Karpas-422 (cell line): ENCODE measurements at regions not wholly inside any gene's neighbourhood (a gene's known extent, or its start where the extent isn't known, plus 50 kb on each side); places are given as distances from the start of the nearest gene placed in this dataset.

Source experiments
- DNase-seq: peaks from one replicate; pipeline ENCODE4 v3.0.0-alpha.2; 2015
- H2AFZ ChIP-seq: fragments of 200-600 bp; sonication (generic); 2 replicates; pipeline ENCODE4 v1.6.1; 2014; ENCODE audit warnings: antibody characterized with exemption, low read length, mixed read lengths
- H3K27ac ChIP-seq: fragments of 200-600 bp; sonication (generic); 2 replicates; pipeline ENCODE4 v1.5.1; 2014; ENCODE audit warnings: mild to moderate bottlenecking, low read length, moderate library complexity
- H3K27me3 ChIP-seq: fragments of 200-600 bp; sonication (generic); 2 replicates; pipeline ENCODE4 v1.6.1; 2014; ENCODE audit warnings: low read length, mixed read lengths
- H3K36me3 ChIP-seq: fragments of 200-600 bp; sonication (generic); 2 replicates; pipeline ENCODE4 v1.6.1; 2014; ENCODE audit warnings: low read length, mixed read lengths; ENCODE audit not compliant: insufficient read depth
- H3K4me1 ChIP-seq: fragments of 200-600 bp; sonication (generic); 2 replicates; pipeline ENCODE4 v1.6.1; 2014; ENCODE audit warnings: mild to moderate bottlenecking, low read length, mixed read lengths
- H3K4me2 ChIP-seq: fragments of 200-600 bp; sonication (generic); 2 replicates; pipeline ENCODE4 v1.6.1; 2014; ENCODE audit warnings: low read length, low read depth, mild to moderate bottlenecking; ENCODE audit not compliant: poor library complexity, severe bottlenecking
- H3K4me3 ChIP-seq: fragments of 200-600 bp; sonication (generic); 2 replicates; pipeline ENCODE4 v1.5.1; 2014; ENCODE audit warnings: mild to moderate bottlenecking, antibody characterized with exemption, low read length, mixed read lengths
- H3K79me2 ChIP-seq: fragments of 200-600 bp; sonication (generic); 2 replicates; pipeline ENCODE4 v1.6.1; 2014; ENCODE audit warnings: mild to moderate bottlenecking, low read length, mixed read lengths
- H3K9ac ChIP-seq: fragments of 200-600 bp; sonication (generic); 2 replicates; pipeline ENCODE4 v1.6.0; 2014; ENCODE audit warnings: low read length
- H3K9me2 ChIP-seq: fragments of 200-600 bp; sonication (generic), shearing (Covaris generic); replicated peaks from 2 replicates; pipeline ENCODE4 v1.6.0; 2014; ENCODE audit warnings: mild to moderate bottlenecking, low read length, moderate library complexity; ENCODE audit not compliant: insufficient read depth
- H3K9me3 ChIP-seq: fragments of 300-700, 200-600 bp; sonication (generic); 2 replicates; pipeline ENCODE4 v1.6.1; 2014; ENCODE audit warnings: low read length, mixed read lengths
- H4K20me1 ChIP-seq: fragments of 200-600 bp; sonication (generic); 2 replicates; pipeline ENCODE4 v1.6.1; 2014; ENCODE audit warnings: mild to moderate bottlenecking, antibody characterized with exemption, low read length, low read depth; ENCODE audit not compliant: insufficient read depth

- no peak for DNase-seq
- no peaks in the 10 kb centered on the region for H3K36me3 ChIP-seq
- H2AFZ ChIP-seq: no peak overlapping the region
- H3K9me3 ChIP-seq: no peaks in the 10 kb centered on the region
- no peaks in the 10 kb centered on the region for H4K20me1 ChIP-seq
- no peak overlapping the region for H3K9ac ChIP-seq
- H3K27ac ChIP-seq: no peak overlapping the region
- H3K4me2 ChIP-seq: no peak overlapping the region
- no peaks in the 10 kb centered on the region for H3K79me2 ChIP-seq
- no peak overlapping the region for H3K4me3 ChIP-seq
- no peaks in the 10 kb centered on the region for H3K27me3 ChIP-seq
- no peaks in the 10 kb centered on the region for H3K4me1 ChIP-seq
- no peaks in the 10 kb centered on the region for H3K9me2 ChIP-seq
Observed at GRCh38 chr5:34583167-34583566, 73.0 kb upstream of the RAI14 start.

GRCh38 chr5:34584165-34584564 is 72.0 kb upstream of the RAI14 start:
- H3K4me3 ChIP-seq: no peak overlapping the region
- H3K4me1 ChIP-seq: no peaks in the 10 kb centered on the region
- H3K27me3 ChIP-seq: no peaks in the 10 kb centered on the region
- no peak overlapping the region for H3K9ac ChIP-seq
- no peak overlapping the region for H3K27ac ChIP-seq
- no peak overlapping the region for H3K4me2 ChIP-seq
- no peaks in the 10 kb centered on the region for H3K36me3 ChIP-seq
- H3K79me2 ChIP-seq: no peaks in the 10 kb centered on the region
- H2AFZ ChIP-seq: no peak overlapping the region
- no peak for DNase-seq
- no peaks in the 10 kb centered on the region for H3K9me2 ChIP-seq
- no peaks in the 10 kb centered on the region for H4K20me1 ChIP-seq
- no peaks in the 10 kb centered on the region for H3K9me3 ChIP-seq

DNA sequence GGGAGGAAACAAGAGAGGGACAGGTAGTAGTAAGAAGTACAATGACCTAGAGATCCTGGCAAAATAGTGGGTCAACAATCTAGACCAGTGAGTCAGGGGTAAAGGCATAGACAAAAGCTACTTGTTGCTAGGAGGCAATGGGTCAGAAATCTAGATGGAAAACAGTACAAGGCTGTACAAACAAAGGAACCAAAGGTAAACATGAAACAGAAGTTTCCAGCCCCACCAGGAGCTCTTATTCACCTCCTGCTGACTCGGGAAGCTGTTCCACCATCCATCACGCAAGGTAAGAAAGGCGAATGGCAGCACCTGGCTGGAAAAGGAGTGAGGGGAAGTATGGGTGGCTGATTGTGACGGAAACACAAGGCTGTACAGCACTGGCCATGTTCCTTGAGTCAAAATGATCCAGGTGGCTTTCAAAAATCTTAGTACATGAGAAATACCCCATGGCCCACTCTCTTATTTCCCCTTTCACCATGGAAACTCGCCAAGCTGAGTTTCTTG is 70.5 kb upstream of the RAI14 start:
- H3K27ac ChIP-seq: no peak overlapping the region
- no peak for DNase-seq
- no peak overlapping the region for H3K9ac ChIP-seq

DNA sequence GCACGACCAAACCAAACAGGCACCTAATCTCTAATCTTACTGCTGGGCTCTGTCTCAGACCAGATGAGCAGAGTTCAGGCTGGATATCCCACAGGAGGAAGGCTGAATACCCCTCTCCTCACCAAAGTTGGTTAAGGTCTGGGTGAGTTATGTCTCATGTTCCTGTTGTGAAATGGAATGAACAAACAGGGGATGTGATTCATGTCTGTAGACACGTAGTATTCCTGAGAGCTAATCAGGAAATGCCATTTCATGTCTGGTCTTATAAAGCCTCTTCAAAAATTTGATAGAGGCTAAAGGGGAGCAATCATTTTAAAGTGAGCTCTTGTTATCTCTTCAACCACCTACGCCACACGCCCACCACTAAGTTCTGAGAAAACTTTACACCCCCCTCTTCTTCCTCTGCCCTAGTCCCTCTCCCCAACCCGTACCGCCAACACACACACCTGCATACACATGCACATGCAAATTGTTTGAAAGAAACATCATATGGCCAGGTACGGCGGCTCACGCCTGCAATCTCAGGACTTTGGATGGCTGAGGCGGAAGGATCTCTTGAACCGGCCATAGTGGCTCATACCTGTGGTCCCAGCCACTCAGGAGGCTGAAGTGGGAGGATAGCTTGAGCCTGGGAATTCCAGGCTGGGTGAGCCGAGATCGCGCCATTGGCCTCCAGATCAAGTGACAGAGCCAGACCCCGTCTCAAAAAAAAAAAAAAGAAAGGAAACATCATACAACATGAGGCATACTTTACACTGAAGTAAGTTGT is 69.8 kb upstream of the RAI14 start:
- Histone ChIP-seq H2AFZ (no peak overlapping the region), H3K27ac (no peak overlapping the region), H3K4me2 (no peak overlapping the region), H3K9me2 (no peaks in the 10 kb centered on the region), H3K9me3 (no peaks in the 10 kb centered on the region), H3K4me1 (no peaks in the 10 kb centered on the region), H3K4me3 (no peak overlapping the region), H4K20me1 (no peaks in the 10 kb centered on the region), H3K9ac (no peak overlapping the region), H3K79me2 (no peaks in the 10 kb centered on the region), H3K27me3 (no peaks in the 10 kb centered on the region), H3K36me3 (no peaks in the 10 kb centered on the region)
- DNase-seq: no peak

More for the DNA sequence above, 70.5 kb upstream of the RAI14 start:
- Histone ChIP-seq H3K79me2 (no peaks in the 10 kb centered on the region), H3K27me3 (no peaks in the 10 kb centered on the region), H2AFZ (no peak overlapping the region), H3K4me2 (no peak overlapping the region), H3K9me3 (no peaks in the 10 kb centered on the region), H3K9me2 (no peaks in the 10 kb centered on the region), H3K36me3 (no peaks in the 10 kb centered on the region), H4K20me1 (no peaks in the 10 kb centered on the region), H3K4me3 (no peak overlapping the region), H3K4me1 (no peaks in the 10 kb centered on the region)

DNA sequence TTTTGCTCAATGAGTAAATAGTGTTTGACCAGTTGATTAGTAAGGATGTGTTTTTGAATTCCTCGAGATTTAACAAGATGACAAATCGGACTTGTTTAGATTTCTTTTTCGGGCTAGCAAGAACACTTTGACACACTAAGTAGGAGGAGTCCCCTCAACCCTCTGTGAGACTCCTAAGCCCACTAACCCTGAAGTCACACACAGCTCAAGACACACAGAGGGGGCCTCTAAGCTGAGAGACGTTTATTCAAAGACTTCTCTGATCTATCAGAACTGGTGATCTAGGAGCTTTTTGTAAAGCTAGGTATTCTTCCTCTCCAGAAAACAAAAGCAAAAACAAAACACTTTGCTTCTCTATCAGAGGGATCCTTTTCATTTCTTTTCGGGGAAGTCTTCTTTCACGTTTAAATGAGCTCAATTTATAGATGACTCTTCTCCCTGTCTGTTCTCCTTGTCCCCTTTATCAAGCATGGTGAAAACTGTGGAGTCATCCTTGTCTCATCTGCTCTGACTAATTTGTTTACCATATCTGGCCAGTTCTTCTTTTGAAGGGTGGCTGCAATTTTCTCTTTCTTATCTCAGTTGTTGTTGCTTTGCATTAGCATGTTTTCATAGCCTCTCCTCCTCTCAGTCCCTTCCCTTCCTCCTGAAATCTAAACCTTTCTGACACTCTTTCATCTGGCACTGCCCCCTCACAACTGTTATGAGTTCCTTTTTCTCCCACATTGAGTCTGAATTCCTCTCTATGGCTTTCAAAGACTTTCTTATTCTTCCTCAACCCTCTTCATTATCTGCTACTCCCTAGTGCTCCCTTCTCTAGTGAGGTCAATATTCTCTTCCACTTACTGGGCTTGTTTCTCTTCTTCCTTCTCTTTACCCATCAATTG is 68.5 kb upstream of the RAI14 start:
- Histone ChIP-seq H3K4me1 (no peaks in the 10 kb centered on the region), H3K9ac (no peak overlapping the region), H3K27me3 (no peaks in the 10 kb centered on the region), H3K4me3 (no peak overlapping the region), H3K9me3 (no peaks in the 10 kb centered on the region), H3K9me2 (no peaks in the 10 kb centered on the region), H3K79me2 (no peaks in the 10 kb centered on the region), H3K36me3 (no peaks in the 10 kb centered on the region), H3K27ac (no peak overlapping the region), H3K4me2 (peak overlapping the region; percentile 17), H4K20me1 (no peaks in the 10 kb centered on the region), H2AFZ (peak overlapping the region; percentile 31; the same call in 1 of the 2 replicates)
- DNase-seq: no peak

DNA sequence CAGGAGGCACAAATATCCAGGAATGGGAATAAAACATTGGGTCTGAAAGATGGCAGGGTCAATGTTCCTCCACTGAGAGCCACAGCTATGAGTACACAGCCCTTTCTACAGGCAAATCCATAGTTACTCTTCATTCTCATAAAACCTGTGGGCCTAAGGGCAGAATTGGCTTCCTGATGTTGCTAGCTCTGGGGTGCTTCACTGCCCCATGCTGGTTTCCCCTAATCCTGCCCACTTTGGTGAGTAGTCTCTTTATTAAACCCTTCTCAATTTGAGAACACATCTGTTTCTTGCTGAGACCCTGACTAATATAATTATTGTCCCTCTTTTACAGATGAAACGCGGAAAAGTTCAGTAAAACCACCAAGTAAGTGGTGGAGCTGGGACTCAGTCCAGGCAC is 66.3 kb upstream of the RAI14 start:
- H3K4me2 ChIP-seq: no peak overlapping the region

DNA sequence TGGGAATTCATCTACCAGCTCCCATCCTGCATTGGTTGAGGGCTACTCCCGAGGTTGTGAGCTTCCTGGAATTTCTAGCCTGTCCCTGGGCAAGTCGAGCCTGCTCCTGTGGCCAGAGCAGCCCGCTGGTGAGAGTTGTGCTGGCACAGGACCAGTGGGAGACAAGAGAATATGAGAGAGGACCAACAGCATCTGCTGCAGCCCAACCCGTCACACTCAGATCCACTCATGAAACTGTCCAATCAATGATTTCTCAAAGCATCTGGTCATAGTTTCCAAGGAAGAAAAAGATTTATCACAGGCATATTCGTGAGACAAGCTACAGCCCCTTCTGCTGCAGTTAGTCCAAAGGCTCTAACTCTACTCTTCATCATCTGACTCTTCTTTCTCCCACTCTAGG is 64.4 kb upstream of the RAI14 start:
- Histone ChIP-seq H4K20me1 (no peaks in the 10 kb centered on the region), H3K27me3 (no peaks in the 10 kb centered on the region), H3K4me3 (no peak overlapping the region), H3K79me2 (no peaks in the 10 kb centered on the region), H3K27ac (no peak overlapping the region), H3K4me2 (no peak overlapping the region), H3K36me3 (no peaks in the 10 kb centered on the region), H3K4me1 (no peaks in the 10 kb centered on the region), H2AFZ (no peak overlapping the region), H3K9me2 (no peaks in the 10 kb centered on the region), H3K9me3 (no peaks in the 10 kb centered on the region), H3K9ac (no peak overlapping the region)
- DNase-seq: no peak

More for the DNA sequence above, 66.3 kb upstream of the RAI14 start:
- Histone ChIP-seq H4K20me1 (no peaks in the 10 kb centered on the region), H3K27ac (no peak overlapping the region), H3K27me3 (no peaks in the 10 kb centered on the region), H3K9me2 (no peaks in the 10 kb centered on the region), H3K36me3 (no peaks in the 10 kb centered on the region), H3K4me1 (no peaks in the 10 kb centered on the region), H2AFZ (no peak overlapping the region), H3K9me3 (no peaks in the 10 kb centered on the region), H3K4me3 (no peak overlapping the region), H3K9ac (no peak overlapping the region), H3K79me2 (no peaks in the 10 kb centered on the region)
- no peak for DNase-seq
